H1 (cell line): ENCODE measurements at regions not wholly inside any gene's neighbourhood (a gene's known extent, or its start where the extent isn't known, plus 50 kb on each side); places are given as distances from the start of the nearest gene placed in this dataset.

Source experiments
- POLR2A ChIP-seq, 2 experiments: IDR thresholded peaks; 1 replicate in 1 of 2; 2 replicates in 1 of 2; pipeline ENCODE4 v1.6.1; 2011; ENCODE audit warnings: low read depth in 2 of 2, low read length in 2 of 2, mild to moderate bottlenecking in 2 of 2; ENCODE audit errors: control extremely low read depth in 1 of 2
- POLR2AphosphoS5 ChIP-seq: IDR thresholded peaks from 2 replicates; pipeline ENCODE4 v1.6.1; 2011; ENCODE audit warnings: low read depth, low read length
- SP1 ChIP-seq: IDR thresholded peaks from 2 replicates; pipeline ENCODE4 v1.6.1; 2011; ENCODE audit warnings: low read depth, low read length

- no peak for TF ChIP-seq SP1
- no peak for TF ChIP-seq POLR2A (IDR thresholded peaks at IDR 0.05; ENCODE audit: control extremely low read depth in 1 of 2, low read depth in 2 of 2, low read length in 2 of 2)
- no peak for TF ChIP-seq POLR2AphosphoS5
Measured at GRCh38 chrX:40483502-40483901, 97.3 kb upstream of the ATP6AP2 start.
